Islet precursor cell (in vitro differentiated cells): ENCODE measurements at regions not wholly inside any gene's neighbourhood (a gene's known extent, or its start where the extent isn't known, plus 50 kb on each side); places are given as distances from the start of the nearest gene placed in this dataset.

Source experiments
- DNase-seq: peaks from one replicate; pipeline ENCODE4 v3.0.0-alpha.2; 2018

GRCh38 chr13:107456431-107456830 lies 758.9 kb downstream of the LIG4 start:
- DNase-seq = no peak

- DNase-seq = no peak
Measured at GRCh38 chr13:107452833-107453232, 762.5 kb downstream of the LIG4 start.

GRCh38 chr13:107450931-107451330 lies 764.4 kb downstream of the LIG4 start:
- no peak for DNase-seq

DNA sequence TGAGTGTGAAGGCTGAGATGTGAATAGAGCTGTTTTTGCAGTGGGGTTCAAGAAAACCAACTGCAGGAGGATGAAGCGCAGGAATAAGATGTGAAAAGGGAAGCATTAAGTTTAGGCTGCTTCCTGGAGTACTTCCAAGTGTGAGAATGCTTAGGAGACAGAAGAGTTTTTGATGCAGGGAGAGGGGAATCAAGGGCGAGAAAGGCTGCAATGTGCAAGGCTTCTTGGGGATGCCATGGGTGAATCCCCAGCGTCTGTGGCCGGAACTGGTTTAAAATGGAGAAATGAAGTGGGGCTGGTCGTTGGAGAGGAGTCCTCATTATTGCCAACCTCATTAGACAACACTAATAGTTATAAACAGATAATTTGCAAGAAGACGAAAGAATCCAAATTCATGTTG lies 764.9 kb downstream of the LIG4 start:
- no peak for DNase-seq

- DNase-seq = no peak
Measured at GRCh38 chr13:107447591-107447990, 767.7 kb downstream of the LIG4 start.

DNA sequence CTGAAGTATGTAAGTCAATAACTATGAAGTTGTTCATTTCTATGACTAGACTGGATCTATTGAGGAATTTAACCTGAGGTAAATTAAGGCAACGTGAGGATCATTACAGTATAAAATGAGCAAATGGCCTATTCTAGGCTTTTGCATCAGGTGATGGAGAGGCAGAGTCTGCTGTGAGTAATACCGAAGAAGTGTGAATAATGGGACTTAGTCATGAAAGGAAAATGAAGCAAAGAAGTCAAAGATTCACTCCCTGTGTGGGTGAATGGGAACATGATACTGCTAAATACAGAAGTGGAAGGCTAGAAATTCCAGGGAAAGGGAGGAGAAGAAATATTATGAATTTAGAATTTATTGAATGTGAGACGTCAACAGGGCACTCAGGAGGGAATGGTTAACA lies 774.1 kb downstream of the LIG4 start:
- DNase-seq = no peak

DNA sequence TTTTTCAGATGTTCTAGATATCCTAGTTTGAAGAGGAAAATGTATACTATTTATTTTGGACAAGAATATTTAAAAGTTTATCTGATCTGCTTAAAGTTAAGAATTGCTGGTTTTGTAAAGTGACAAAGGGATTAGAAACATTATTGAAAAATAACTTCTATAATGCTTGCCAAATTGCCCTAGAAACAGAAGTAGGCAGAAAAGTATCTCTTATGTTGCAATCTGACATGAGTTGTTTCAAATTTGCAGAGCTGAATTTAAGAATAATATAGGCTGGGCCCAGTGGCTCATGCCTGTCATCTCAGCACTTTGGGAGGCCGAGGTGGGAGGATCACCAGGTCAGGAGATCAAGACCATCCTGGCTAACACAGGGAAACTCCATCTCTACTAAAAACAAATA lies 777.1 kb downstream of the LIG4 start:
- no peak for DNase-seq

DNA sequence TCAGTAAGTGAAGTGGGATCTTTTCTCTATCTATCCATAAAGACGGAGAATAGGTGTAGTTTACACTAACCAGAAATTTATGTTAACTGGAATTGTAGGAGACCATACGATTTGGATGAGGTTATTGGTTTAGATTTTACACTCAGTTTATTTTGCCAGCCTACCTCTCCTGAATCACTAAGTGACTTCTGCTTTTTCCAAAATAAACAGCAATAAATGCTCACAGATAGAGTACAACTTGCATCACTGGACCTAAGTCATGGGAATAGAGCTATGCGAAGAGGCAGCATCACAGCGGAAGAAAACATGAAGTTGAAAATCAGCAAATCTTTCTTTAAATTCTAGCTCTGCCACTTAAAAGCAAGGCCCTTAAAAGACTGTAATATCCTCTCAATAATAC lies 781.0 kb downstream of the LIG4 start:
- no peak for DNase-seq

GRCh38 chr13:107427536-107427935 lies 787.8 kb downstream of the LIG4 start:
- no peak for DNase-seq

GRCh38 chr13:107422421-107422820 lies 792.9 kb downstream of the LIG4 start:
- no peak for DNase-seq

DNA sequence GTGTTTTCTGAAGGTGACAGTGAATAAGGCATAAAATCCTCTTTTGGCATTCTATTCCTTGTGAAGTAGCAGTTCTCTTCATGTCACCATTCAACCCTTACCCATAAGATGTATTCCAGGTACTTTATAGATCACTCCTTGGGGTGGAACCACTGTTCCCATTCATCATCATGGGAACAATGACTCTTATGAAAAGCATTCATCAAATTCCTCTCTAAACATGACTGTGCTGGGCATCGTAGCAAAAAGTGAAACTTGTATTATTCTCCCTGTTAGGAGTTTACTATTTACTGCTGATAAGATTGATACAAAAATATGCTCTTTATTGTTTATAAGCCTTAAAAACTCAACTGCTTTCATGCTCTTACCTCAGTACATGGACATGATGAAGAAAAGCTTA lies 793.4 kb downstream of the LIG4 start:
- no peak for DNase-seq

DNA sequence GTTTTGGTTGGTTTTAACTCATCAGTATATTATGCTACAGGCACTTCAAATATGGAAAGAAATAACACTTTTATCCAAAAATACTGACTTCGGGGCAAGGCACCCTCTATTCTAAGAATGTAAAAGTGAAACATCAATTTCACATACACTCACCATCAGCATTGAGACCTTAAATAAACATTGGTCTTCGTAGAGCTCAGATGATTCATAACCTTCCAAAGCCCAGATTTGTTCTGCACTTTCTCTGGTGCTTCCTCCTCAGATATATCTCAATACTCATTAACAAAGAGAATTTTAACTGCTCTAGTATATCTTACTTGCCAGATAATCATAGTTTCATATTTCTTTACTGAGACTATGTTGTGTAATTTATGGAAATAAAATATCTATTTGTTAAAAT lies 794.3 kb downstream of the LIG4 start:
- DNase-seq = no peak

GRCh38 chr13:107413005-107413404 lies 802.3 kb downstream of the LIG4 start:
- DNase-seq = no peak

DNA sequence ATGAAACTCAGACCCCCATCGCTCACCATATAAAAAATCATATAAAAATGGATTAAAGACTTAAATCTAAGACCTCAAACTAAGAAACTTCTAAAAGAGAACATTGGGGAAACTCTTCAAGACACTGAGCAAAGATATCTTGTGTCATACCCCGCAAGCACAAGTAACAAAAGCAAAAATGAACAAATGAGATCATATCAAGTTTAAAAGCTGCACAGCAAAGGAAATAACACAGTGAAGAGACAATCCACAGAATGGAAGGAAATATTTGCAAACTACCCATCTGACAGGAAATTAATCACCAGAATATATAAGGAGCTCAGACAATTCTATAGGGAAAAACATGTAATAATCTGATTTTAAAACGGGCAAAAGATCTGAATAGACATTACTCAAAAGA lies 808.3 kb downstream of the LIG4 start:
- no peak for DNase-seq

DNA sequence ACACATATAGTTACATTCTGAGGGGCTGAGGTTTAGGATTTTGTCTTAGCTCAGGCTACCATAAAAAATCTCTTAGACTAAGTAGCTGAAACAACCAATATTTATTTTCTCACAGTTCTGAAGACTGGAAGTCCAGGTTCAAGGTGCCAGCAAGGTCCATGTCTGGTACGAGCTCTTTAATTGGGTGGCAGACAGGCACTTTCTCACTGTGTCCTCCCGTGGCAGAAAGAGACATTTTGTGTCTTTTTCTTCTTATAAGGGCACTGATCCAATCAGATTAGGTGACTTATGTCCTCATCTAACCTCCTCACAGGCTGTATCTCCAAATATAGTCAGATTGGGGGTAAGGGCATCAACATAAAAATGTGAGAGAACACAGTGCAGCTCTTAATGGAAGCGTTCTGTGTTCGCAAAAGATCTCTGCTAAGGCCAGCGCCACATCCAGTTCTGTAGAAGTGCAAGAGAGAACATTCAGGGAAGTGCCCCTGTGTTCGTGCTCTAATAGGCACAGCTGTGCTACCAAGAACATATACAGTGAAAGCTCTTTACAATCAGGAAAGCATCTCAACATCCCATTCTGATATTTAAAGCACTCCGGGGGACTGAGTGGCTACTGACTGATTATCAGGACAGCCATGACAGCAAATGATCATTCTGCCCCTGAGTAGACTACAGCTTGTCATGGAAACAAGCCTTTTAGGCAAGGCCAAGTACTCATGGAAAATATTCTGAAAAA lies 819.2 kb downstream of the LIG4 start:
- no peak for DNase-seq

DNA sequence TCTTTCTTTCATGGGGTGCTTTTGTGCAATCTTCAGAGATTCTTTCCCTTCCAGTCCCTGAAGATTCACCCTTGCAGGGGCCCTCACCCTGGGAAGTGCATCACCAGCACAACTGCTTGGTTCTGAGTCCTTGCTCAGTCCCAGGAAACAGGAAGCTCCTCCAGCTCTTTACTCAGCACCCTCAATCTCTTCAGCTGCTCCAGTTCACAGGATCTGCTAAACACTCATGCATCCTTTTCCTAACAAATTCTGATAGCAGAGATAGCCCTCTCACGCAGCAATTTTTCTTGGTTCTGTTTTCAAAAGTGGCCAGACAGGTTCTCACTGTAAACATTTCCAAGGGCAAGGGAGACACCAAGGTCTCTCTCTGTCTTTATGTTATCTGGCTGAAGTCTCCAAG lies 823.1 kb downstream of the LIG4 start:
- peak; percentile 70 for DNase-seq

DNA sequence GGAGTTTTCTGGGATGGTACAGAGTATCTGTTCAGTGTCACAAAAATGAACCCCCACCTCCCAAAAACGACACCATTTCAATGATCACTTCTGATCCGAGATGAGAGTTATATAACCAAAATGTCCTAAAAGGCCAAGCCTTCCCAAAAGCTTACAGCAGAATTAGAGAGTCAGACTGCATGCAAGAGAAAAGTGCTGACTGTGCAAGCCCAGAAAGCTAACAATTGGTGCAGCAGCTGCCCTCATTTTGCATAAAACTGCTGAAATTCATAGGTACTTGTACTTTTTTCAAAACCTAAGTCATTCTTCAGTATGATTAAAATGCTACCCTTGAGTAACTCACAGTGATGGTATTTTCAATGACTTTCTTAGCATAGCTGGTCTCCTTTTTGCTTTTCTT lies 819.6 kb upstream of the ARGLU1 start:
- no peak for DNase-seq

- DNase-seq = no peak
Measured at GRCh38 chr13:107379407-107380155, 811.6 kb upstream of the ARGLU1 start.

- no peak for DNase-seq
Measured at GRCh38 chr13:107376341-107377125, 808.6 kb upstream of the ARGLU1 start.

DNA sequence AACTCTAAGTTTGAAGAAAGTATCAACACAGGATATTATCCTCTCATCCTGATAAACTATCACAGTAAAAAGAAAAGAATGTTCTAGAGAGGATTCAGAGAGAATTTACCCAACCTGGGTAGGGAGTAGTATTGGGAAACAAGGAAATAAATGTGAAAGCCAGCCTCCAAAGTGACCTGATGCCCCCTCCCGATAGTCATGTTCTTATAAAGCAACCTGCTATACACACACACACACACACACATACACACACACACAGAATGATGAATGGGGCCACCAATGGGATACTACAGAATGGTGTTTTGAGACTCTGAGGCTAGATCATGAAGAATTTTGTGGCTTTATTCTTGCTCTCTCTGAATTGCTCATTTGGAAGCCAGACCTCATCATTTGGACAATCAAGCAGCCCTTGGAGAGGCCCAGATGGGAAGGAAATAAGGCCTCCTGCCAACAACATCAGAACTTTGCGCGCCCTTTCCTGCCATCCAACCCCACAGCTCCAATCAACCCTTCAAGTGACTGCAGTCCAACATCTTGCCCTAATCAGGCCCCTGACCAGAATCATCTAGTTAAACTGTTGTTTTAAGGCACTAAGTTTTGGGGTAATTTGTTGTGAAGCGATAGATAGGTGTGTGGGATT lies 807.9 kb upstream of the ARGLU1 start:
- DNase-seq = no peak

GRCh38 chr13:107374038-107374437 lies 806.1 kb upstream of the ARGLU1 start:
- no peak for DNase-seq

DNA sequence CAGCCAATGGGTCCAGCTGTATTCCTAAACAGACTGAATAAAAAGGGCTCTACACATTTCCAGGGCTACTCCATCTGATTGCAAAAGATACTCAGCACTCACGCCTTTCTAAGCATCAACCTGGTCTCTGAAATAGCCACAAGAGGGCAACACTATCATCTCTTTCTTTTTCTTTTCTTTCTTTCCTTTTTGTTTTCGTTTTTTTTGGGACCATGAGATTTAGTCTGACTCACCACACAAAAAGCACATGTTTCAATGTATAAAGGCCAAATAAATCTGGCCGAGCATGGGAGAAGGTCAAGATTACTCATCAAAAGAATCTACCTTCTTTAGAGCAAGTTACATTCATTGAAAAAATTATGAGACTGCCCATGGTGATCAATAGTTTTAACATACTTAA lies 805.6 kb upstream of the ARGLU1 start:
- no peak for DNase-seq

- DNase-seq = peak; percentile 72
Measured at GRCh38 chr13:107370015-107370785, 802.3 kb upstream of the ARGLU1 start.
